Stimulated activated CD8-positive, alpha-beta memory T cell treated with anti-CD3 and anti-CD28 coated beads, Interleukin-12 subunit alpha, Interleukin-12 subunit beta, amount 100 ng/mL, for 24 hours (primary cell): ENCODE measurements at regions not wholly inside any gene's neighbourhood (a gene's known extent, or its start where the extent isn't known, plus 50 kb on each side); places are given as distances from the start of the nearest gene placed in this dataset.
"Not testable (repeated sequence)": the region's sequence is repeated elsewhere in the genome, so short reads cannot be mapped to it uniquely, and the experiment has no call there.

Experiments
- DNase-seq: peaks from one replicate; pipeline ENCODE4 v3.0.0-alpha.2; 2020; ENCODE audit errors: extremely low read depth

- no peak for DNase-seq
Observed at GRCh38 chr22:47539374-47539773, 776.9 kb downstream of the TBC1D22A start.

GRCh38 chr22:47535681-47536080 is 773.2 kb downstream of the TBC1D22A start:
- no peak for DNase-seq

- no peak for DNase-seq
Observed at GRCh38 chr22:47534804-47535410, 772.5 kb downstream of the TBC1D22A start.

GRCh38 chr22:47533961-47534803 is 771.7 kb downstream of the TBC1D22A start:
- no peak for DNase-seq

DNA sequence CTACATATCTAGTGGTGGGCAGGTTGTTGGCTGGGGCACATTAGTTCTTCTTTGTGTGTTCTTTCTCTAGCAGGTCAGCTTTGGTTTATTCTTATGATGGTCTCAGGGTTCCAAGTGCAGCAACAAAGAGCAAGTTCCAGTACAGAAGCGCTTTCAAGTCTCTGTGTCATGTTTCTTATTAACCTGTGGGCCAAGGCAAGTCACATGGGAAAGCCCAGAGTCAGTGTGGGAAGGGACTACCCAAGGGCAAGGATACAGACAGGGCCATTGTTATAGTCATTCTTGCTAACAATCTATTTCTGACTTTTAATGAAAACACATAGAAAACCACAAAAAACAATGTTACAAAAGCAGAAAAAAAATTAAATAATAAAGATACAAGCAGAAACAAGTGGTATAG is 754.6 kb downstream of the TBC1D22A start:
- no peak for DNase-seq

DNA sequence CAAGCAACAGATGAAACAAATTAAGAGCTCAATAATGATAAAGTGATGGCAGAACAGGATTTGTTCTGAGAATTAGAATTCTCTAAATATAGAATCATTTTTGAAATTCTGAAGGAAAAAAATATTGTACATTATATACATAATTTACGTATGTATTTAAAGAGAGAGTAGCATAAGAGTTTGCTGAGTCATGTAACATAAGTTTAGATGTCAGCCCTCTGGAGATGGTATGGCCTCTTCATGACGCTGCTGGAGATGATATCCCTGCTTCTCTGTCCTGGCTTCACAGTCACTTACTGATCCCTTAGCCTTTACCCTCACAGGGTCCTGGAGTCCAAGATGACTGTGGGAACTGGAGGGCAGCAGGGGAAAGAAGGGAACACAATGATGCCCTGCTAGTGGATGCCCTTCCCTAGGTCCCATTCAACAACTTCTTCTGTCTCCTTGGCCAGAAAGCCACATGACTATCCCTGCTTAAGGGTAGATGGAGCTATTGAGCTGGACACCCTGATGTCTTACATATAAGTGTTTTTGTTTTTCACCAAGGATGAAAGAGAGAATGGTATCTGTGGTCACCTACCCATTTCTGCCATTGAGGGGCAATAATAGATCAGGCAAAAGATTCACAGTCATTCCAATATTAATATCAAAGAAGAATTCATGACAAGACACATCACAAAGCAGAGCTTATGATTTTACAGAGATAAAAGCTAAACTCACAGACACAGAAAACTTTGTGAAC is 753.1 kb downstream of the TBC1D22A start:
- no peak for DNase-seq

DNA sequence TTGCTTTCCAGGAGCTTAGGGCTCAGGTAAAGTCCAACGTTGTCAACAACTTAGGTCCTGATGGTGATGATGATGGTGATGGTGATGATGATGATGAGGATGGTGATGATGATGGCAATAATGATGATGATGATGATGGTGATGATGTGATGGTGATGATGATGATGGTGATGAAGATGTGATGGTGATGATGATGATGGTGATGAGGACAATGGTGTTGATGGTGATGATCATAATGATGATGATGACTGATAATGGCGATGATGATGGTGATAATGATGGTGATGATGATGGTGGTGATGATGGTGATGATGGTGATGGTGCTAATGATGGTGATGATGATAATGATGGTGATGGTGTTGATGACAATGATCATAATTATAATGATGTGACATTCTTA is 750.2 kb downstream of the TBC1D22A start:
- DNase-seq, result no peak

DNA sequence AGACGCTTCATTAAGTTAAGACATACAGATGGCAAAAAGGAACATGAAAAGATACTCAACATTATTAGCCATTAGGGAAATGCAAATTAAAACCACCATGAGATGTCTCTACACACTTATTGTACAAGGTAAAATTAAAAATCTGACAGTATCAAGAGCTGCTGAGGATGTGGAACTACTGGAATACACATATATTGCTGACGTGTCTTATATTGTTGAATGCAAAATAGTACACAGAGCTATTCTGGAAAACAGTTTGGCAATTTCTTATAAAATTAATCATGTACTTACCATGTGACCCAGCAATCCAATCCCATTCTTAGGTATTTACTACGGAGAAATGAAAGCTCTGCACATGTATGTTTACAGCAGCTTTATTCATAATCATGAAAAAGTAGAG is 742.5 kb downstream of the TBC1D22A start:
- no peak for DNase-seq

GRCh38 chr22:47498969-47499495 is 736.6 kb downstream of the TBC1D22A start:
- no peak for DNase-seq

DNA sequence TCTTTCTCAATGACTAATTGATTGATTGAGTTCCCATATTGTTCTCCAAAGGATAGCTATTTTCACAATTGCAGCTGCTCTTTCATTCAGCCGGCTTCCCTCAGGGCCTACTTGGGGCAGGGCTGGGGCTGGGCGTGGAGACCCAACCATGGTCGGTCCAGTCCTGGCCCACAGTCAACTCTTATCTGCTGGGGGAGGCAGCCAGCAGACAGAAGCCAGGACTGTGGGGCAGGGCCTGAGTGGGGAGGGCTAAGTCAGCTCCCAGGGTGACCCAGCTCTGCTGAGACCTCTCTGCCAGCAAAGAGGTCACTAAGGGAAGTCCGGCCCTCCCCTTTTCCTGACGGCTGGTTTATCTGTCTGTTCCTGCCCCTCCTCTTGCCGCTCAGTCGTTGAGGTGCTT is 735.2 kb downstream of the TBC1D22A start:
- DNase-seq, result no peak

GRCh38 chr22:47495110-47495509 is 732.7 kb downstream of the TBC1D22A start:
- DNase-seq, result no peak

DNA sequence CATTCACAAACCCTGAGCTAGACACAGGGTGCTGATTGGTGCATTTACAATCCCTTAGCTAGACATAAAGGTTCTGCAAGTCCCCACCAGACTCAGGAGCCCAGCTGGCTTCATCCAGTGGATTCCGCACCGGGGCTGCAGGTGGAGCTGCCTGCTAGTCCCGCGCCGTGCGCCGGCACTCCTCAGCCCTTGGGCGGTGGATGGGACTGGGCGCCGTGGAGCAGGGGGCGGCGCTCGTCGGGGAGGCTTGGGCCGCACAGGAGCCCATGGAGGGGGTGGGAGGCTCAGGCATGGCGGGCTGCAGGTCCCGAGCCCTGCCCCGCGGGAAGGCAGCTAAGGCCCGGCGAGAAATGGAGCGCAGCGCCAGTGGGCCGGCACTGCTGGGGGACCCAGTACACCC is 725.7 kb downstream of the TBC1D22A start:
- not testable (repeated sequence) for DNase-seq

- no peak for DNase-seq
Observed at GRCh38 chr22:47486569-47487312, 724.3 kb downstream of the TBC1D22A start.

DNA sequence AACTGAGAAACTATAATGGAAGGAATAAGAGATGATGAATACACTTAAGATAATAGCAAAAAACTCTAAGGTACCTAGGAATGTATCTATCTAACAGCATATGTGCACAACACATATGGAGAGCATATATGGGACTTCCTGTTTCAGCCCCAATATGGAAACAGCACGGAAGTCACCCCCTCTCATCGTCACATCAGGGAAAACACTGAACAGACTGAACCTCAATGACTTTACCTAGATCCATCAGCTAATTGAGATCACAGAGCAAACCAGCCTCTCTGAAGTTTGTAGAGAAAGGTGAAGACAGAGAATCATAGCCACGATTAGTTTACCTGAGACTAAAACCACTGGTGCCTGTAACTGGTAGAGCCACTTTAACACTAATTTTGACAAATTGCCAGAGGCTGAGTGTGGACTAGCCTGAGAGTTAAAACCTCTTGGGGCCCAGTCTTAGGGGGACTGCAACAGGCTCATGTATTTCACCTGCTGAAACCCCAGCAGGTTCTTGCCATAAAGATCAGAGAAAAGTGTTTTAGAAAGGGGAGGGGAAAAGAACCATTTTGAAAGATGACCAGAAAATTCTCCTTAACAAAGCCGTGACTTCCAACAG is 722.6 kb downstream of the TBC1D22A start:
- DNase-seq, result no peak

GRCh38 chr22:47476231-47476630 is 713.8 kb downstream of the TBC1D22A start:
- DNase-seq, result no peak

- no peak for DNase-seq
Observed at GRCh38 chr22:47474895-47475294, 712.4 kb downstream of the TBC1D22A start.

- DNase-seq, result no peak
Observed at GRCh38 chr22:47474464-47474863, 712.0 kb downstream of the TBC1D22A start.

- no peak for DNase-seq
Observed at GRCh38 chr22:47472636-47473035, 710.2 kb downstream of the TBC1D22A start.

GRCh38 chr22:47471406-47471805 is 709.0 kb downstream of the TBC1D22A start:
- no peak for DNase-seq

GRCh38 chr22:47465809-47466208 is 703.4 kb downstream of the TBC1D22A start:
- DNase-seq, result no peak

GRCh38 chr22:47465222-47465621 is 702.8 kb downstream of the TBC1D22A start:
- no peak for DNase-seq
